Suprapubic skin (tissue), 4 donors: ENCODE measurements at regions not wholly inside any gene's neighbourhood (a gene's known extent, or its start where the extent isn't known, plus 50 kb on each side); places are given as distances from the start of the nearest gene placed in this dataset.

ENCODE experiments used
- DNase-seq, 2 donors: peaks; one replicate each; pipeline ENCODE4 v3.0.0-alpha.2; 2019; ENCODE audit warnings: low spot score in 2 of 2
- H3K27ac ChIP-seq: fragments of 200-600 bp; sonication (generic); one replicate; pipeline ENCODE4 v1.5.1; 2019
- H3K27me3 ChIP-seq: fragments of 200-600 bp; sonication (generic); one replicate; pipeline ENCODE4 v1.5.1; 2019
- H3K36me3 ChIP-seq: fragments of 200-600 bp; sonication (generic); one replicate; pipeline ENCODE4 v1.5.1; 2019
- H3K4me1 ChIP-seq: fragments of 200-600 bp; sonication (generic); one replicate; pipeline ENCODE4 v1.5.1; 2019
- H3K4me3 ChIP-seq: fragments of 200-600 bp; sonication (generic); one replicate; pipeline ENCODE4 v1.5.1; 2019; ENCODE audit warnings: mild to moderate bottlenecking
- H3K9me3 ChIP-seq: fragments of 200-600 bp; sonication (generic); one replicate; pipeline ENCODE4 v1.5.1; 2019
- EP300 ChIP-seq: sonication (generic); formaldehyde crosslinking; IDR thresholded peaks from one replicate; pipeline ENCODE4 v1.6.1; 2017; ENCODE audit warnings: antibody characterized with exemption
- POLR2A ChIP-seq, 2 donors: fragments of 450-650 bp; IDR thresholded peaks; one replicate each; pipeline ENCODE4 v1.6.1; 2017; ENCODE audit warnings: antibody characterized with exemption in 2 of 2, mild to moderate bottlenecking in 2 of 2, moderate library complexity in 2 of 2
- POLR2AphosphoS5 ChIP-seq, 3 donors: sonication (generic); formaldehyde crosslinking; IDR thresholded peaks; one replicate each; pipeline ENCODE4 v1.6.1; 2017; ENCODE audit warnings: antibody characterized with exemption in 3 of 3
- WGBS: methylation state at CpG from one replicate; pipeline ENCODE4 v1.1.5; 2018; 5-methylcytosine and 5-hydroxymethylcytosine counted together
- TF ChIP-seq, protein P1 (sequence below), 2 donors: fragments of 200-600 bp in 1 of 2; fragments of 450-650 bp in 1 of 2; sonication (generic) in 1 of 2; IDR thresholded peaks; one replicate each; pipeline ENCODE4 v1.5.1; 2016 to 2019; ENCODE audit warnings: antibody characterized with exemption in 2 of 2, mild to moderate bottlenecking in 1 of 2, moderate library complexity in 1 of 2

GRCh38 chr1:29960156-29960755 lies 723.9 kb downstream of the PTPRU start:
- Histone ChIP-seq H3K4me1 (no peaks in the 10 kb centered on the region), H3K9me3 (no peaks in the 10 kb centered on the region), H3K4me3 (no peak overlapping the region), H3K27ac (no peak overlapping the region), H3K27me3 (peaks cover 55% of the 10 kb centered on the region), H3K36me3 (no peaks in the 10 kb centered on the region)
- DNase-seq, result peak; percentile 30 to 75
- TF ChIP-seq POLR2A (IDR thresholded peaks at IDR 0.05) (no peak), POLR2AphosphoS5 (IDR thresholded peaks at IDR 0.05) (no peak), EP300 (no peak)
- TF ChIP-seq, protein P1, sequence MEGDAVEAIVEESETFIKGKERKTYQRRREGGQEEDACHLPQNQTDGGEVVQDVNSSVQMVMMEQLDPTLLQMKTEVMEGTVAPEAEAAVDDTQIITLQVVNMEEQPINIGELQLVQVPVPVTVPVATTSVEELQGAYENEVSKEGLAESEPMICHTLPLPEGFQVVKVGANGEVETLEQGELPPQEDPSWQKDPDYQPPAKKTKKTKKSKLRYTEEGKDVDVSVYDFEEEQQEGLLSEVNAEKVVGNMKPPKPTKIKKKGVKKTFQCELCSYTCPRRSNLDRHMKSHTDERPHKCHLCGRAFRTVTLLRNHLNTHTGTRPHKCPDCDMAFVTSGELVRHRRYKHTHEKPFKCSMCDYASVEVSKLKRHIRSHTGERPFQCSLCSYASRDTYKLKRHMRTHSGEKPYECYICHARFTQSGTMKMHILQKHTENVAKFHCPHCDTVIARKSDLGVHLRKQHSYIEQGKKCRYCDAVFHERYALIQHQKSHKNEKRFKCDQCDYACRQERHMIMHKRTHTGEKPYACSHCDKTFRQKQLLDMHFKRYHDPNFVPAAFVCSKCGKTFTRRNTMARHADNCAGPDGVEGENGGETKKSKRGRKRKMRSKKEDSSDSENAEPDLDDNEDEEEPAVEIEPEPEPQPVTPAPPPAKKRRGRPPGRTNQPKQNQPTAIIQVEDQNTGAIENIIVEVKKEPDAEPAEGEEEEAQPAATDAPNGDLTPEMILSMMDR (IDR thresholded peaks at IDR 0.05), result no peak
- WGBS, result 75% methylated on average over 5 of the region's 10 CpGs

GRCh38 chr1:29959356-29959755 lies 723.0 kb downstream of the PTPRU start:
- peak; percentile 48 to 55 for DNase-seq
- Histone ChIP-seq H3K36me3 (no peaks in the 10 kb centered on the region), H3K9me3 (no peaks in the 10 kb centered on the region), H3K4me3 (no peak overlapping the region), H3K27me3 (peaks cover 58% of the 10 kb centered on the region), H3K4me1 (no peaks in the 10 kb centered on the region), H3K27ac (no peak overlapping the region)
- TF ChIP-seq, protein P1 (IDR thresholded peaks at IDR 0.05), result no peak
- TF ChIP-seq EP300, result no peak
- TF ChIP-seq POLR2AphosphoS5 (IDR thresholded peaks at IDR 0.05), result no peak
- no peak for TF ChIP-seq POLR2A (IDR thresholded peaks at IDR 0.05)
- 53% methylated on average over 3 of the region's 4 CpGs for WGBS

DNA sequence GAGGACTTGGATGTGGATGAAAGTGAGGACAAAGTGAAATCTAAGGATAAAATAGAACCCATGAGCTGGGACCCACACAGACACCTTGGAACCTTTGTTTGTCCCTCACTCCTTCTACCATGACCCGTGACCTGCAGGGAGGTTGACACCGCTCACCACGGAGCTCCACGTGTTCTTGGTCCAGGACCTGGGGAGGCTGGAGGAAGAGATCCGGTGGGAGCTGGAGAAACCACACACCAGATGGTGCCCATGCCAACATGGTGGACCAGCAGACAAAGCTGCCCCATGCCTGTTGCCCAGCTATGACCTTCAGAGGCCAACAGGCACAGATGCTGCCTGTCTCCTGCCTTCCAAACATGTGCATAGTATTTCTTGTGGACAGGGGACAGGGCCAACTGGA lies 721.9 kb downstream of the PTPRU start:
- Histone ChIP-seq H3K27me3 (peaks cover 57% of the 10 kb centered on the region), H3K9me3 (no peaks in the 10 kb centered on the region), H3K4me3 (no peak overlapping the region), H3K4me1 (no peaks in the 10 kb centered on the region), H3K36me3 (no peaks in the 10 kb centered on the region), H3K27ac (no peak overlapping the region)
- no peak for TF ChIP-seq EP300
- TF ChIP-seq POLR2AphosphoS5 (IDR thresholded peaks at IDR 0.05), result no peak
- TF ChIP-seq, protein P1 (IDR thresholded peaks at IDR 0.05), result no peak
- no peak for TF ChIP-seq POLR2A (IDR thresholded peaks at IDR 0.05)
- WGBS, result 92% methylated on average over 5 of the region's 5 CpGs
- DNase-seq, result peak in 1 of 2 donors; percentile 34

- DNase-seq, result peak in 1 of 2 donors; percentile 37
- TF ChIP-seq EP300, result no peak
- no peak for TF ChIP-seq POLR2A (IDR thresholded peaks at IDR 0.05)
- TF ChIP-seq, protein P1 (IDR thresholded peaks at IDR 0.05), result no peak
- TF ChIP-seq POLR2AphosphoS5 (IDR thresholded peaks at IDR 0.05), result no peak
- Histone ChIP-seq H3K4me3 (no peak overlapping the region), H3K4me1 (no peaks in the 10 kb centered on the region), H3K27me3 (peaks cover 52% of the 10 kb centered on the region), H3K9me3 (no peaks in the 10 kb centered on the region), H3K36me3 (no peaks in the 10 kb centered on the region), H3K27ac (no peak overlapping the region)
- WGBS, result 76% methylated on average over 4 of the region's 4 CpGs
These were observed 720.2 kb downstream of the PTPRU start for GRCh38 chr1:29956349-29957030.

- peak in 1 of 2 donors; percentile 58 for DNase-seq
- H3K27me3 ChIP-seq, result peaks cover 42% of the 10 kb centered on the region
- H3K4me3 ChIP-seq, result no peak overlapping the region
- H3K9me3 ChIP-seq, result no peaks in the 10 kb centered on the region
- TF ChIP-seq POLR2A (IDR thresholded peaks at IDR 0.05) (no peak), POLR2AphosphoS5 (IDR thresholded peaks at IDR 0.05) (no peak)
- WGBS, result 83% methylated on average over 3 of the region's 3 CpGs
- no peaks in the 10 kb centered on the region for H3K36me3 ChIP-seq
- no peaks in the 10 kb centered on the region for H3K4me1 ChIP-seq
- H3K27ac ChIP-seq, result no peak overlapping the region
These were observed 718.3 kb downstream of the PTPRU start for GRCh38 chr1:29954591-29954990.
